ENCODE measurements at regions not wholly inside any gene's neighbourhood (a gene's known extent, or its start where the extent isn't known, plus 50 kb on each side); places are given as distances from the start of the nearest gene placed in this dataset.

- no peak for DNase-seq
Observed at GRCh38 chr10:88113232-88113631, 249.8 kb downstream of the PTEN start.

GRCh38 chr10:88113657-88114272, 250.3 kb downstream of the PTEN start:
- DNase-seq: no peak

GRCh38 chr10:88114368-88114767, 250.9 kb downstream of the PTEN start:
- no peak for DNase-seq

GRCh38 chr10:88115407-88115806, 252.0 kb downstream of the PTEN start:
- no peak for DNase-seq

- DNase-seq: no peak
Observed at GRCh38 chr10:88115968-88116367, 252.5 kb downstream of the PTEN start.

GRCh38 chr10:88116481-88116880, 253.1 kb downstream of the PTEN start:
- no peak for DNase-seq

- DNase-seq: no peak
Observed at GRCh38 chr10:88116971-88117626, 253.7 kb downstream of the PTEN start.

GRCh38 chr10:88117869-88118632, 254.6 kb downstream of the PTEN start:
- DNase-seq: no peak

- no peak for DNase-seq
Observed at GRCh38 chr10:88118729-88119128, 255.3 kb downstream of the PTEN start.

GRCh38 chr10:88119160-88119559, 255.7 kb downstream of the PTEN start:
- no peak for DNase-seq

GRCh38 chr10:88120075-88120474, 256.6 kb downstream of the PTEN start:
- DNase-seq: no peak

- no peak for DNase-seq
Observed at GRCh38 chr10:88120599-88121333, 257.3 kb downstream of the PTEN start.

- no peak for DNase-seq
Observed at GRCh38 chr10:88121361-88121760, 257.9 kb downstream of the PTEN start.

- DNase-seq: no peak
Observed at GRCh38 chr10:88122145-88122544, 258.7 kb downstream of the PTEN start.

GRCh38 chr10:88122576-88122975, 259.2 kb downstream of the PTEN start:
- no peak for DNase-seq

GRCh38 chr10:88125766-88126165, 262.3 kb downstream of the PTEN start:
- DNase-seq: no peak

- DNase-seq: no peak
Observed at GRCh38 chr10:88126699-88127098, 263.3 kb downstream of the PTEN start.

- no peak for DNase-seq
Observed at GRCh38 chr10:88127269-88127668, 263.8 kb downstream of the PTEN start.

- no peak for DNase-seq
Observed at GRCh38 chr10:88127766-88128165, 264.3 kb downstream of the PTEN start.

- DNase-seq: no peak
Observed at GRCh38 chr10:88129013-88129412, 265.6 kb downstream of the PTEN start.

GRCh38 chr10:88130912-88131311, 267.5 kb downstream of the PTEN start:
- no peak for DNase-seq

- no peak for DNase-seq
Observed at GRCh38 chr10:88131511-88132139, 268.2 kb downstream of the PTEN start.

- no peak for DNase-seq
Observed at GRCh38 chr10:88136712-88137111, 273.3 kb downstream of the PTEN start.
